ENCODE measurements at regions not wholly inside any gene's neighbourhood (a gene's known extent, or its start where the extent isn't known, plus 50 kb on each side); places are given as distances from the start of the nearest gene placed in this dataset.

DNA sequence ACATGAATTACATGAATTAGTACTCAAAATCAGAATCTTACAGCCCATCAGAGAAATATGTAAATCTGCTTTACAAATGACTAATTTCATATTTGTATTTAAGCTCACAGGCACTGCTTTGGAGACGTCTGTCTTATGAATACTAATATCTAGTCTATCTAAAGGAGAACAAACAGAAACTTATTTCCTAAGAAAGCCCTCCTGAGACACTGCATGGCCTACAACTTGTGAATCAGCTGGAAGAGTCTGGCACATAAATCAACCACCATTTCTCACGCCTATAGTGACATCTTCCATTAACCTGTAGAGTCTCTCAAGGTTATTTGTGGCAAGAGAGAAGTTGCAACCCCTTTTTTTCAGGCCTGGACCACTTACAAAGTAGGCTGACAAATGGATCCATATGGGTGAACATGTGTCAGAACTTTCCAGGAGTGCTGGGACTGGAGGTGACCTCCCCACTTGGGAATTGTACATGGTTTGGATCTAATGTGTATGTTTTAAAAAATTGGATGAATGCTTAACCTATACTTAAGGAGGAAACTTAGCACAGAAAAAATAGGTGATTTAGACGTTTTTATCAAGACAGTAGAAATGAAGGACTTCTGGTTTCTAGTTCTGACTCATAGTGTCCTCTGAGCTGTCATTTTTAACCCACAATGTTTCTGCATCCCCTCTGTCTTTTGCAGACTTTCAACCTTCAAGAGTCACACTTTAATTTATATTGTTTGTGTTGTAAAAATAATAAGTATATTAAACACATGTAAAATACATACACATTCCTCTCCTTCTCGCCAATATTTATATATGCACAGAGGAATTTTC is 83.2 kb upstream of the ARHGAP24 start:
- H3K36me3 Mint-ChIP-seq (ENCODE audit: low read depth), result no peaks in the 10 kb centered on the region
- no peak for ATAC-seq (replicated peaks)
- no peaks in the 10 kb centered on the region for H3K4me1 Mint-ChIP-seq
- H3K9me3 Mint-ChIP-seq, result peaks cover 7% of the 10 kb centered on the region
- no peaks in the 10 kb centered on the region for H3K27me3 Mint-ChIP-seq
- H3K27ac Mint-ChIP-seq, result no peak overlapping the region
- H3K4me3 Mint-ChIP-seq, result no peak overlapping the region

DNA sequence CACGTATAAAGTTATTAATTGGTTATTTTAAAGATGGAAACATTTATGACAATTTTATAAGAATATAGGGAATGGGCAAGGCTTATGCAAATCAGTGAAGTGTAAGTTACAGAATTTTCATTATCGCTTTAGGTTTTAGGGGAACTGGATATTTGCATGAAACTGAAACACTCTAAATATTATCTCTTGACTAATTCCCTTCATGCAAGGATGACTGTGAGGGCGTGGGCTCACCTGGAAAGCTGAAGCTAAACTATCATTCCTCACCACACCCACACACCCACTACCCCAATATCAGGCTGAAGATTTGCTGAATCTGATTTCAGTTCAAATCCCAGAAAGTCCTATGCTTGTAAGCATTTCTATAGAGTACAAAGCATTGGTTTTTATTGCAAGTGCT is 81.7 kb upstream of the ARHGAP24 start:
- Mint-ChIP-seq H3K4me1 (no peaks in the 10 kb centered on the region), H3K27ac (no peak overlapping the region), H3K9me3 (peaks cover 3% of the 10 kb centered on the region), H3K36me3 (ENCODE audit: low read depth) (no peaks in the 10 kb centered on the region), H3K27me3 (no peaks in the 10 kb centered on the region), H3K4me3 (no peak overlapping the region)
- no peak for ATAC-seq (replicated peaks)

DNA sequence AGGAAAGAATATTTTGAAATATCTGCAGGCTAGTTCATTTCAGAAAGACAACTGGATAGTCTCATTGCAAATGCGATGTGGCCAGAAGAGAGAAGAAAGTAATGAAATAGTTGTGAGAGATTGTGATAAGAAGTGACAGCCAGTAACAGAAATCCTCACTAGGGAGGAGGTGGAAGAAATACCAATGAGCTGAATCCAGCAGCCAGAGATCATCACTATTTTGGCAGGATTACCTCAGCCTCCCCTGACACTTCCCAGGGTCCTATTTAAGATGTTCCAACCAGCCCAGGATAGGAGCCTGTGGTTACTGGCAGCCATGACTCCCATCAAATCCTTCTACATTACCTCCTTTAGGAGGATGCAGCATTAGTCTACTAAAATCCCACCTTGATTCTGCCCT is 76.7 kb upstream of the ARHGAP24 start:
- Mint-ChIP-seq H3K36me3 (ENCODE audit: low read depth) (no peaks in the 10 kb centered on the region), H3K4me3 (no peak overlapping the region), H3K27me3 (no peaks in the 10 kb centered on the region), H3K9me3 (no peaks in the 10 kb centered on the region), H3K4me1 (peaks cover 5% of the 10 kb centered on the region), H3K27ac (no peak overlapping the region)
- no peak for ATAC-seq (replicated peaks)

DNA sequence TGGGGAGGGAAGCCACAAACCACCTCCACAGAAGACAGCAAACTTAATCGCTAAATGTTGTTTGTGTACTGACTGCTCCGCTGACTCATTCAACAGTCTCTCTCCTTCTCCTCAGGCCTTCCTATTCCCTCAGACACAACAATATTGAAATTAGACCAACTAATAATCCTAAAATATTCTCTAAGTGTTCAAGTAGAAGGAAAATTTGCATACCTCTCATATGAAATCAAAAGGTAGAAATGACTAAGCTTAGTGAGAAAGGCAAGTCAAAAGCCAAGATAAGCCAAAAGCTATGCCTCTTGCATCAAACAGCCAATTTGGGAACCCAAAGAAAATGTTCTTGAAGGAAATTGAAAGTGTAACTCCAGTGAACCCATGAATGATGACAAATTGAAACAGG is 75.7 kb upstream of the ARHGAP24 start:
- H3K4me1 Mint-ChIP-seq, result peaks cover 5% of the 10 kb centered on the region

DNA sequence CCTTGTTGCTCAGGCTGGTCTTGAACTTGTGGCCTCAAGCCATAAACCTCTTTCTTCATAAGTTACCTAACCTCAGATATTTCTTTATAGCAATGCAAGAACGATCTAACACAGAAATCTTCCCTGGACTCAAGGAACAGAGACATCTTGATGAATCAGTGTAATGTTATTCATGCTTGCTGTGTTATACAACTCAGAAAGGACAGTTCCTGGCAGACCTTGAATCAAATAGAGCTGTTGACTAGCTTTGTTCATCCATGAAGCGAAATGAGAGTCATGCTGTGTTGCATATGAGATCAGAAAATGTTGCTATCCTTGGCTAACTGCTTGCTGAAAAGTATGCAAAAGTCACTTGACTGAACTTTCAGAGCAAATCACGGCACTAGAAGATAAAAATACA is 72.6 kb upstream of the ARHGAP24 start:
- Mint-ChIP-seq H3K9me3 (no peaks in the 10 kb centered on the region), H3K27me3 (no peaks in the 10 kb centered on the region), H3K27ac (no peak overlapping the region), H3K36me3 (ENCODE audit: low read depth) (no peaks in the 10 kb centered on the region), H3K4me3 (no peak overlapping the region), H3K4me1 (peaks cover 5% of the 10 kb centered on the region)
- no peak for ATAC-seq (replicated peaks)

More for the DNA sequence above, 75.7 kb upstream of the ARHGAP24 start:
- ATAC-seq (replicated peaks), result no peak
- no peak overlapping the region for H3K27ac Mint-ChIP-seq
- H3K36me3 Mint-ChIP-seq (ENCODE audit: low read depth), result no peaks in the 10 kb centered on the region
- H3K4me3 Mint-ChIP-seq, result no peak overlapping the region
- H3K9me3 Mint-ChIP-seq, result no peaks in the 10 kb centered on the region
- no peaks in the 10 kb centered on the region for H3K27me3 Mint-ChIP-seq

DNA sequence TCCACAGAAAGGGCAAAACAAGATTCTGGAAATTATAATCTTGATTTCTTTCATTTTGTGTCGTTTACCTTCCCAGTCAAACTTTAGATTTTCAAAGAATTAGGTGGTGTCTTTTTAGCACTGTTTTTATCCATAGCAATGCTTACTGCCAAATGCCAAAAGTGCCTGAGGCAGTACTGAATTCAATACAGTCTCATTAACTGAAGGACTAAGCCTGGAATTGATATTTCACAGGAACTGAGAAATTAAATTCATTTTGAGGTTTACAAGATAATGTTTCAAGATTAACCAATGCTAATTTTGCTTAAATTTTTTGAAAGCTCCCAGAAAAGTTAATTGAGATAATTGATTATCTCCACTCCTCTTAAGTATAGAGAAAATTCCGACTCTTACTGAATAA is 68.8 kb upstream of the ARHGAP24 start:
- H3K27me3 Mint-ChIP-seq, result no peaks in the 10 kb centered on the region
- peaks cover 4% of the 10 kb centered on the region for H3K9me3 Mint-ChIP-seq
- H3K4me3 Mint-ChIP-seq, result no peak overlapping the region

DNA sequence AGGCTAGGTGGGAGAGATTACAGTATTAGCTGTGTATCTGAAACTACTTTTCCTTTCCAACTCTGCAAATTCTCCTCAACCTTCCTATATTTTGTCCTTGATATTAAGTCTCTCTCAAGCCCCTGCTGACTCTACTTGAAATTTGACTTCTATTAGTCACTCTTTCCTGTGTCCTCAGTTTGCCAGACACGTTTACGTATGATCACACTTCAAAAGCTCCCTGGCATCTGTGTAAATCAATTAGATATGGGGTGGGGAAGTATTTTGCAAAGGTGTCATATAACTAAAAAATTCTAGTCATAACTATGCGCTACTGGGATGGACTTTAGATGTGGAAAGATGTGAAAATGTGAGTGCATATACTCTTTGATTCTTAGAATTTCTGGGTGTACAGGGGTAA is 67.4 kb upstream of the ARHGAP24 start:
- Mint-ChIP-seq H3K4me1 (no peaks in the 10 kb centered on the region), H3K27me3 (no peaks in the 10 kb centered on the region), H3K4me3 (no peak overlapping the region), H3K9me3 (peaks cover 4% of the 10 kb centered on the region), H3K27ac (no peak overlapping the region), H3K36me3 (ENCODE audit: low read depth) (no peaks in the 10 kb centered on the region)
- ATAC-seq (replicated peaks), result no peak

More for the DNA sequence above, 68.8 kb upstream of the ARHGAP24 start:
- no peaks in the 10 kb centered on the region for H3K4me1 Mint-ChIP-seq
- no peak for ATAC-seq (replicated peaks)
- no peaks in the 10 kb centered on the region for H3K36me3 Mint-ChIP-seq (ENCODE audit: low read depth)
- H3K27ac Mint-ChIP-seq, result no peak overlapping the region

DNA sequence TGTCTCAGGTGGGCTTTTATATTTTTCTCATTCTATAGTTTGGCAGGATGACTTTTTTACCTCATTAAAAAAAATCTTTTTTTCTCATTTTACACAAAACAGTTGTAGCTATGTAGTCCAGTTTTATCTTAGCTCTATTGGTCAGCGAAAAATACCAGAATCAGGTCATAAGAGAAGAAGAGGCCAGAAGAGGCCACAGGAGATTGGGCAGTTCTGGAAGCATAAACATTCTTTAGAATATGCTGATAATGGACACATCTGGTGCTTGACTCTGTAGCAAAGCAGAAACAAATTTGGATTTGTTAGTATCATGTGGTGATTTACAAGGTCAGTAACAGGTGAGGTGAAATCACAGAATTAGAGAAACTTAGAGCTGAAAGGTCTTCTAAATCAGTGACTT is 66.6 kb upstream of the ARHGAP24 start:
- H3K9me3 Mint-ChIP-seq, result peaks cover 4% of the 10 kb centered on the region
- H3K4me3 Mint-ChIP-seq, result no peak overlapping the region
- H3K4me1 Mint-ChIP-seq, result no peaks in the 10 kb centered on the region
- ATAC-seq (replicated peaks), result no peak
- no peaks in the 10 kb centered on the region for H3K36me3 Mint-ChIP-seq (ENCODE audit: low read depth)
- H3K27ac Mint-ChIP-seq, result no peak overlapping the region
- H3K27me3 Mint-ChIP-seq, result no peaks in the 10 kb centered on the region

DNA sequence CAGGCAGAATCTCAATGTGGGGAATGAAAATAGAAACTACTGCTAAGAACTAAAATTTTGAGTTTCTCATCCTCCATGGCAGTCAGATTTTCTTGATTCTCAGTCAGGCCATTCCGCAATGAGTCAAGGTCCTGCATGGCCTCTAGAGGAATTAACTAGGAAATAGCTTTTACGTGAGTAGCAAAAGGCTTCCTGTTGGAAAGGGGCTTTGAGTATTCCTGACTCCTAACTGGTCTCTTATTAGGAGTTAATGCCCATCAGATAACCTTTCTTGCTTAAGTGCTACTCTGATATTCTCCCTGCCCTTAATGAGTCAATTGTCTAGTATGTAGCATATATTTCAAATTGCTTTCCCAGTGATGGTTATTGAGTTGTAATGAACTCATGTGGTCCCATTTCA is 65.7 kb upstream of the ARHGAP24 start:
- H3K4me1 Mint-ChIP-seq, result no peaks in the 10 kb centered on the region
- H3K27ac Mint-ChIP-seq, result no peak overlapping the region
- no peak for ATAC-seq (replicated peaks)
- H3K27me3 Mint-ChIP-seq, result no peaks in the 10 kb centered on the region
- no peak overlapping the region for H3K4me3 Mint-ChIP-seq
- no peaks in the 10 kb centered on the region for H3K36me3 Mint-ChIP-seq (ENCODE audit: low read depth)
- peaks cover 4% of the 10 kb centered on the region for H3K9me3 Mint-ChIP-seq

DNA sequence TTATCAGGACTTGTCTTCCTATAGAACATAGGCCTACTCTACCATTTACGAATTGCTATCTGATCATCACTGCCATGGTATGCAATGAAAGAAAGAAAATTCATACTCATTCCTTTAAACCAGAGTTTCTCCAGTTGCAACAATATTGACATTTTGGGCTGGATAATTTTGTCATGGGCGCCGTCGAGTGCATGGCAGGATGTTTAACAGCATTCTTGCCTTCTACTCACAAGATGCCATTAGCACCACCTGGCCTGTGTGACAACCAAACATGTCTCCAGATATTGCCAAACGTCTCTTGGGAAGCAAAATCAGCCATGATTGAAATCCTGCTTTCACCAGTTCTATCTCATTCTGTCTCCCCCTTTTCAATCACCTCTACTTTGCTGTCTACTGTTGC is 63.6 kb upstream of the ARHGAP24 start:
- Mint-ChIP-seq H3K4me1 (no peaks in the 10 kb centered on the region), H3K27me3 (no peaks in the 10 kb centered on the region), H3K27ac (no peak overlapping the region), H3K36me3 (ENCODE audit: low read depth) (no peaks in the 10 kb centered on the region), H3K9me3 (peaks cover 8% of the 10 kb centered on the region), H3K4me3 (no peak overlapping the region)
- ATAC-seq (replicated peaks), result no peak

DNA sequence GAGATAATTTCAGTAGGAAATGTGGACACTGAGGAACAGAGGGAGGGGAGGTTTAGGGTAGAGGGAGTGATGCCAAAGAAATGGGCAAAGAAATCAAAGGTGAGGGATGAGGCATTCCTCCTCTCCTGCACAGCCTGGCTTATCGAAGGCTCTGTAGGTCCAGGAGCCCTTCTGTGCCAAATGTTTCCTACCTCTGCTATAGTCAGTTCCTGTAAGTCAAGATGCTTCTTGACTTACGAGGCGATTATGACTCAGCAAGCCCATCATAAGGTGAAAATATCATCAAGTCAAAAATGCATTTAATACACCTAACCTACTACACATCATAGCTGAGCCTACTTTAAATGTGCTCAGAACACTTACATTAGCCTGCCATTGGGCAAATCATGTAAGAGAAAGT is 60.0 kb upstream of the ARHGAP24 start:
- no peak overlapping the region for H3K27ac Mint-ChIP-seq
- peaks cover 8% of the 10 kb centered on the region for H3K9me3 Mint-ChIP-seq
- no peak for ATAC-seq (replicated peaks)
- H3K36me3 Mint-ChIP-seq (ENCODE audit: low read depth), result no peaks in the 10 kb centered on the region
- no peak overlapping the region for H3K4me3 Mint-ChIP-seq
- H3K4me1 Mint-ChIP-seq, result no peaks in the 10 kb centered on the region
- no peaks in the 10 kb centered on the region for H3K27me3 Mint-ChIP-seq

DNA sequence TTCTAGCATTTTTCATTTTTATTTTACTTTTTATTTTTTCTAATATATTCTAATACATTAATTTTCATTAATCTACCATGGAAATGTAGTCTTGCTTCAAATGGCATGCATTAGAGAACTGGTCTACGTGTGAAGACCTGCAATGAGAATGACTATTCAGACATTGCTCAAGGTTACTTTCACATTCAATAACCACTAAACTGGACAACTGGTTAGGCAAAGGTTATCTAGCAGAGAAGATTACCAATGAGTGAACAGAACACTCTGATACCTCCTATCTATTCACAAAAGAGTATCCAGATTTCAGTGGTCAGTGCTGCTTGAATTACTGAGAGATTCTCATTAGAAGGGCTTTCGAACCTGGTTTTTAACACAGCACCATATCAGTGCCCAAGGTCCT is 58.9 kb upstream of the ARHGAP24 start:
- H3K36me3 Mint-ChIP-seq (ENCODE audit: low read depth), result no peaks in the 10 kb centered on the region
- no peak for ATAC-seq (replicated peaks)
- no peak overlapping the region for H3K4me3 Mint-ChIP-seq
- H3K27me3 Mint-ChIP-seq, result no peaks in the 10 kb centered on the region
- no peak overlapping the region for H3K27ac Mint-ChIP-seq
- peaks cover 8% of the 10 kb centered on the region for H3K9me3 Mint-ChIP-seq
- H3K4me1 Mint-ChIP-seq, result no peaks in the 10 kb centered on the region

DNA sequence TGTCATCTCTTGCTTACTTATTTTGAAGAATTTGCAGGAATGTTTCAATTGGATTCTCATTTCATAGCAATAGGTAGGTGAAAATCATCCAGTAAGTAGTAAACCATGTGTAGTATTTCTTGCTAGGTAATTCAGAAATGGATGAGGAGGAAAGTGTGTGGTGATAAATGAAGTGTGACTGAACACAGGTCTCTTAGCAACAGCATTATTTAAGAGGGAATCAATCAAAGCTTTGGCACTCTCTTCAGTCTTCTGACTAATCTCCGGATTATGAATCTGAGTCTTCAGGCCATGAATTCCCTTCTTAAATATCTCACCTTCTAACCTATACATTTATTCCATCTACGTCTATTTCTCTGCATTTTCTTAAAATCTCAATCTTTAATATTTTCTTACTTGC is 55.8 kb upstream of the ARHGAP24 start:
- Mint-ChIP-seq H3K27ac (no peak overlapping the region), H3K9me3 (peaks cover 8% of the 10 kb centered on the region), H3K36me3 (ENCODE audit: low read depth) (no peaks in the 10 kb centered on the region), H3K4me1 (no peaks in the 10 kb centered on the region), H3K27me3 (no peaks in the 10 kb centered on the region), H3K4me3 (no peak overlapping the region)
- ATAC-seq (replicated peaks), result no peak

DNA sequence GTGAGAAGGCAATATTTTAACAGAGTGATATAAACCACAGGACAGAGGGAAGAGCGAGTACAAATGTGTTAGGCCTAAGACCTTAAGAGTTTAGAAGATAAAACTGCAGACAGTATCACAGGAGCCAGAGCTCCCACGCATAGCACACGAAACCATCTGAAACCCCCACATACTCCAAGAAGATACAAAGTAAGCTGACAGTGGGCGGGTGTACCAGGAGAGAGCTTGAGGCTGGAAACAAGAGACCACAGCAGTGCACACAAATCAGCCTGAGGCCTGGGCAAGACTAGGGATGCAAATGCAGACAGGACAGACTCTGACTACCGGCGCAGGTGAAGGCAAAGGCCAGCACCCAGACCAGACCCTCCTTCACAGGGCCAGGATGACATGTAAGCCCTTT is 54.1 kb upstream of the ARHGAP24 start:
- Mint-ChIP-seq H3K4me3 (no peak overlapping the region), H3K27ac (no peak overlapping the region), H3K27me3 (no peaks in the 10 kb centered on the region), H3K9me3 (peaks cover 4% of the 10 kb centered on the region), H3K36me3 (ENCODE audit: low read depth) (no peaks in the 10 kb centered on the region), H3K4me1 (no peaks in the 10 kb centered on the region)
- ATAC-seq (replicated peaks), result no peak

DNA sequence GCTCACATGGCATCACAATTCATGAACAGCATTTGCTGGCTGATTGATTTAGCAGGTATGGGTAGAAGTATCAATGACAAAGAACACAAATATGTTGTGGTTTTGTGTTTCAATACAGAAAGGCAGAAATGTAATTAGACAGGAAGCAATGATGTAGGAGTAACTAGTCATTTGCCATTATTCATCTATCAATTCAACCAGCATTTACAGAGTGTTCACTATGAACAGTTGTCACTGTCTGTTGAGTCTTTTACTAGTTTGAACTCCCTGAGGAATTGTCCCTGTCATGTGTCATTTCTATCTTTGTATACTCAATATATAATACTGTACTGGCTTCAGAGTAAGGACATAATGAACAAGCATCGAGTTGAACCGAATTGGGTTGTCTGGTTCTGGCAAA is 51.5 kb upstream of the ARHGAP24 start:
- Mint-ChIP-seq H3K27me3 (no peaks in the 10 kb centered on the region), H3K9me3 (peaks cover 4% of the 10 kb centered on the region), H3K4me3 (no peak overlapping the region), H3K4me1 (no peaks in the 10 kb centered on the region), H3K27ac (no peak overlapping the region), H3K36me3 (ENCODE audit: low read depth) (no peaks in the 10 kb centered on the region)
- no peak for ATAC-seq (replicated peaks)
